PC-3 (cell line): ENCODE measurements at regions not wholly inside any gene's neighbourhood (a gene's known extent, or its start where the extent isn't known, plus 50 kb on each side); places are given as distances from the start of the nearest gene placed in this dataset.
A peak's percentile ranks its signal among the peaks of the same experiment; 100 is the strongest.
"Not testable (repeated sequence)": the region's sequence is repeated elsewhere in the genome, so short reads cannot be mapped to it uniquely, and the experiment has no call there.

Source experiments
- ATAC-seq: fragments of 200-7000 bp; cut with Tn5 transposase; 2 replicates; pipeline ENCODE4 v1.9.1; 2020; ENCODE audit warnings: mild to moderate bottlenecking, moderate library complexity
- BruUV-seq: library from RNA; stranded (reverse); fragments of 400-500 nt; replicated peaks from 2 replicates; lab custom pipeline; 2021; lab: Mats Ljungman, UMichigan
- CTCF ChIA-PET: fragments of 300-600 bp; sonication (Branson Sonifier 250); formaldehyde crosslinking; loops from one replicate; lab custom pipeline; 2022; ENCODE audit warnings: antibody characterized with exemption; lab: Charles Lee
- POLR2A ChIA-PET: fragments of 300-600 bp; sonication (Branson Sonifier 250); formaldehyde crosslinking; loops from one replicate; lab custom pipeline; 2022; ENCODE audit warnings: antibody characterized with exemption; ENCODE audit not compliant: unreplicated experiment; lab: Charles Lee
- DNase-seq: peaks from one replicate; pipeline ENCODE4 v3.0.0-alpha.2; 2015
- H2AFZ ChIP-seq: fragments of 300-600 bp; sonication (generic); 2 replicates; pipeline ENCODE4 v1.6.0; 2016; ENCODE audit warnings: antibody characterized with exemption, low read length
- H3F3A ChIP-seq: fragments of 300-600 bp; sonication (generic); one replicate; pipeline ENCODE4 v1.6.0; 2017; ENCODE audit warnings: antibody characterized with exemption, low read length, control low read depth, mild to moderate bottlenecking; ENCODE audit not compliant: unreplicated experiment
- H3K27ac ChIP-seq: fragments of 300-600 bp; sonication (generic); 2 replicates; pipeline ENCODE4 v1.5.1; 2016; ENCODE audit warnings: mild to moderate bottlenecking, low read length
- H3K27me3 ChIP-seq: fragments of 300-600 bp; sonication (generic); 2 replicates; pipeline ENCODE4 v1.6.1; 2016; ENCODE audit warnings: low read length, mixed read lengths
- H3K36me3 ChIP-seq: fragments of 300-600 bp; sonication (generic); 2 replicates; pipeline ENCODE4 v1.6.1; 2016; ENCODE audit warnings: low read depth, mixed run types, low read length, mixed read lengths
- H3K4me1 ChIP-seq: fragments of 300-600 bp; sonication (generic); 2 replicates; pipeline ENCODE4 v1.5.1; 2016; ENCODE audit warnings: low read length; ENCODE audit not compliant: insufficient read depth
- H3K4me2 ChIP-seq: fragments of 300-600 bp; sonication (generic); 2 replicates; pipeline ENCODE4 v1.6.0; 2016; ENCODE audit warnings: low read length
- H3K4me3 ChIP-seq: fragments of 300-600 bp; sonication (generic); 2 replicates; pipeline ENCODE4 v1.5.1; 2016; ENCODE audit warnings: mild to moderate bottlenecking, low read length, mixed read lengths
- H3K79me2 ChIP-seq: fragments of 300-600 bp; sonication (generic); 2 replicates; pipeline ENCODE4 v1.6.1; 2017; ENCODE audit warnings: low read length, mixed read lengths
- H3K9ac ChIP-seq: fragments of 300-600 bp; sonication (generic); 2 replicates; pipeline ENCODE4 v1.6.0; 2016; ENCODE audit warnings: mild to moderate bottlenecking, low read length
- H3K9me2 ChIP-seq: fragments of 300-600 bp; sonication (generic); replicated peaks from 2 replicates; pipeline ENCODE4 v1.6.1; 2016; ENCODE audit warnings: mixed run types, low read length, mixed read lengths
- H3K9me3 ChIP-seq: fragments of 300-600 bp; sonication (generic); 2 replicates; pipeline ENCODE4 v1.6.1; 2016; ENCODE audit warnings: low read length, mixed read lengths
- H4K20me1 ChIP-seq: fragments of 300-600 bp; sonication (generic); 2 replicates; pipeline ENCODE4 v1.6.1; 2016; ENCODE audit warnings: low read length, mixed read lengths
- CTCF ChIP-seq: fragments of 300-600 bp; sonication (generic); conservative IDR thresholded peaks from 2 replicates; pipeline ENCODE4 v1.5.1; 2017; ENCODE audit warnings: antibody characterized with exemption, low read depth, mild to moderate bottlenecking, low read length
- EZH2 ChIP-seq: fragments of 300-600 bp; sonication (generic); IDR thresholded peaks from one replicate; pipeline ENCODE4 v1.6.1; 2017; ENCODE audit warnings: antibody characterized with exemption, mild to moderate bottlenecking, low read length; ENCODE audit not compliant: unreplicated experiment
- EZH2phosphoT487 ChIP-seq: fragments of 300-600 bp; sonication (generic); IDR thresholded peaks from 2 replicates; pipeline ENCODE4 v1.6.1; 2018; ENCODE audit warnings: mild to moderate bottlenecking, antibody characterized with exemption, low read length, borderline replicate concordance
- intact Hi-C: fragments of 100-400 bp; cut with micrococcal nuclease; formaldehyde crosslinking; loops from 2 replicates; pipeline ENCODE4 v1.9.0; 2023

GRCh38 chr16:47866423-47866822 lies 289.4 kb downstream of the ABCC12 start:
- no peaks in the 10 kb centered on the region for H4K20me1 ChIP-seq
- H3K27ac ChIP-seq, result no peak overlapping the region
- ChIA-PET CTCF (no interaction called here), POLR2A (no interaction called here)
- BruUV-seq, result no TSS peak
- H3K79me2 ChIP-seq, result no peaks in the 10 kb centered on the region
- H3K4me1 ChIP-seq, result peaks cover 14% of the 10 kb centered on the region
- DNase-seq (peak; percentile 59), ATAC-seq (no peak)
- H2AFZ ChIP-seq, result peak overlapping the region; percentile 71
- H3F3A ChIP-seq, result no peaks in the 10 kb centered on the region
- TF ChIP-seq CTCF (no peak), EZH2phosphoT487 (no peak), EZH2 (no peak)
- H3K9ac ChIP-seq, result no peak overlapping the region
- peak overlapping the region; percentile 68 for H3K4me2 ChIP-seq
- H3K9me3 ChIP-seq, result no peaks in the 10 kb centered on the region
- no peaks in the 10 kb centered on the region for H3K27me3 ChIP-seq
- no peaks in the 10 kb centered on the region for H3K9me2 ChIP-seq
- H3K36me3 ChIP-seq, result no peaks in the 10 kb centered on the region
- H3K4me3 ChIP-seq, result no peak overlapping the region
- intact Hi-C loops, result no loop called here

GRCh38 chr16:47865337-47865855 lies 290.4 kb downstream of the ABCC12 start:
- Histone ChIP-seq H3K4me1 (peaks cover 14% of the 10 kb centered on the region), H3K79me2 (no peaks in the 10 kb centered on the region), H4K20me1 (no peaks in the 10 kb centered on the region), H3K4me2 (no peak overlapping the region), H3F3A (no peaks in the 10 kb centered on the region), H3K27me3 (no peaks in the 10 kb centered on the region), H3K27ac (no peak overlapping the region), H3K4me3 (no peak overlapping the region), H3K9me2 (no peaks in the 10 kb centered on the region), H3K9me3 (no peaks in the 10 kb centered on the region), H3K9ac (no peak overlapping the region), H3K36me3 (no peaks in the 10 kb centered on the region), H2AFZ (no peak overlapping the region)
- BruUV-seq, result no TSS peak
- TF ChIP-seq EZH2 (no peak), EZH2phosphoT487 (no peak), CTCF (no peak)
- CTCF ChIA-PET, result no interaction called here
- DNase-seq, result no peak
- intact Hi-C loops, result no loop called here
- ATAC-seq, result no peak
- POLR2A ChIA-PET, result no interaction called here

- H3K9me2 ChIP-seq, H3K79me2 ChIP-seq, H2AFZ ChIP-seq, H3K36me3 ChIP-seq, CTCF ChIA-PET, POLR2A ChIA-PET, H3K27me3 ChIP-seq, H3K27ac ChIP-seq, H3K9me3 ChIP-seq, H3K9ac ChIP-seq, BruUV-seq, ATAC-seq, H3F3A ChIP-seq, DNase-seq, intact Hi-C loops, H3K4me2 ChIP-seq, H3K4me3 ChIP-seq, H4K20me1 ChIP-seq: not testable (repeated sequence)
- H3K4me1 ChIP-seq, result peaks cover 14% of the 10 kb centered on the region
These were observed 291.5 kb downstream of the ABCC12 start for GRCh38 chr16:47864262-47864661.
